ENCODE measurements at regions not wholly inside any gene's neighbourhood (a gene's known extent, or its start where the extent isn't known, plus 50 kb on each side); places are given as distances from the start of the nearest gene placed in this dataset.

DNA sequence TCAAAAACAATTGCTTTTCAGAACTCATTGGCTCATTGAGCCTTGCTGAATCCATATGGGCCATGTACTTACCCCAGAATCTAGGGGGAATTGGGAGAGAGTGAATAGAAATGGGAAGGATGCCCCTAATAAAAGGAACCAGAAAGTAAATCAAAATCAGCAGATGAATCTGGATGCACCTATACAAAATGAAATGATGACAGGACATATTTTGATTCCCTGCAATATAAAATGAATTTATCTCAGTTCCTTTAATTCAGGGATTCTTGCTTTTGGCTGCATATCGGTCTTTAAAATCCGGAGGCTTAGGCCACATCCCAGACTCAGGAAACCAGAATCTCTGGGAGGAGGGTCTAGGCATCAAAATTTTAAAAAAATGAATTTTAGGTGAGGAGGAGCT, 107.7 kb upstream of the NEO1 start:
- Mint-ChIP-seq H3K4me3 (no peak overlapping the region), H3K27ac (no peak overlapping the region), H3K4me1 (peaks cover 8 to 11% of the 10 kb centered on the region in 2 donors), H3K36me3 (peaks cover 9% of the 10 kb centered on the region), H3K9me3 (peaks cover 0 to 8% of the 10 kb centered on the region in 2 donors), H3K27me3 (ENCODE audit: low read depth in 2 of 2) (peaks cover 3 to 16% of the 10 kb centered on the region in 2 donors)
- no peaks in the 10 kb centered on the region for H3K4me1 ChIP-seq (ENCODE audit: control insufficient read depth, insufficient read depth, low read length)
- intact Hi-C loops (cut with micrococcal nuclease): no loop called here
- ATAC-seq: no peak
- no peak overlapping the region for H3K4me3 ChIP-seq (ENCODE audit: low read length)
- peaks cover 8% of the 10 kb centered on the region for H3K9me3 ChIP-seq (ENCODE audit: control insufficient read depth, insufficient read depth, low read length)
- TF ChIP-seq, protein P1, sequence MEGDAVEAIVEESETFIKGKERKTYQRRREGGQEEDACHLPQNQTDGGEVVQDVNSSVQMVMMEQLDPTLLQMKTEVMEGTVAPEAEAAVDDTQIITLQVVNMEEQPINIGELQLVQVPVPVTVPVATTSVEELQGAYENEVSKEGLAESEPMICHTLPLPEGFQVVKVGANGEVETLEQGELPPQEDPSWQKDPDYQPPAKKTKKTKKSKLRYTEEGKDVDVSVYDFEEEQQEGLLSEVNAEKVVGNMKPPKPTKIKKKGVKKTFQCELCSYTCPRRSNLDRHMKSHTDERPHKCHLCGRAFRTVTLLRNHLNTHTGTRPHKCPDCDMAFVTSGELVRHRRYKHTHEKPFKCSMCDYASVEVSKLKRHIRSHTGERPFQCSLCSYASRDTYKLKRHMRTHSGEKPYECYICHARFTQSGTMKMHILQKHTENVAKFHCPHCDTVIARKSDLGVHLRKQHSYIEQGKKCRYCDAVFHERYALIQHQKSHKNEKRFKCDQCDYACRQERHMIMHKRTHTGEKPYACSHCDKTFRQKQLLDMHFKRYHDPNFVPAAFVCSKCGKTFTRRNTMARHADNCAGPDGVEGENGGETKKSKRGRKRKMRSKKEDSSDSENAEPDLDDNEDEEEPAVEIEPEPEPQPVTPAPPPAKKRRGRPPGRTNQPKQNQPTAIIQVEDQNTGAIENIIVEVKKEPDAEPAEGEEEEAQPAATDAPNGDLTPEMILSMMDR (IDR thresholded peaks at IDR 0.05): no peak
- H3K27me3 ChIP-seq (ENCODE audit: control insufficient read depth, insufficient read depth, low read length): no peaks in the 10 kb centered on the region
- no peak overlapping the region for H3K27ac ChIP-seq (ENCODE audit: low read length)
- DNase-seq: no peak
- WGBS (ENCODE audit: insufficient coverage): 81% methylated on average over 2 of the region's 2 CpGs
- no peaks in the 10 kb centered on the region for H3K36me3 ChIP-seq (ENCODE audit: control insufficient read depth, insufficient read depth, low read length)

DNA sequence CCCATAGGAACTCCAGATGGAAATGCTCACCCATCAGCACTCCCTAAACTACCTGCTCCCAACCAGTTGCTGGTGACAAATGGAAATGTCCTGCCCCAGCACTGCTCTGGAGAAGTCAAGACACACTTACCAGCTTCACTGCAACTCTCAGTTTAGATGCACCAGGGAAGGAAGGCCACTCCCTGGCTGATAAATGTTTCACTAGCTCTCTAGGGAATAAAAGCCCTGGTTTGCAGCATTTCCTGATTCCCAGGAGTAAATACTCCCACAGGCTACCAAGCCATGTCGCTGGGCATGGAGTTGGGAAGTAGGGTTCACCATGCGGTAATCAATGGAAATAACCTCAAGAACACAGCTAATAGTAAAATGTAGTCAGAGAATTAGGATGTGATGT, 112.0 kb upstream of the NEO1 start:
- Mint-ChIP-seq H3K27ac (no peak overlapping the region), H3K36me3 (no peaks in the 10 kb centered on the region), H3K4me1 (peaks cover 0 to 5% of the 10 kb centered on the region in 2 donors), H3K9me3 (no peaks in the 10 kb centered on the region), H3K4me3 (no peak overlapping the region), H3K27me3 (ENCODE audit: low read depth in 2 of 2) (peaks cover 3 to 16% of the 10 kb centered on the region in 2 donors)
- H3K9me3 ChIP-seq (ENCODE audit: control insufficient read depth, insufficient read depth, low read length): no peaks in the 10 kb centered on the region
- H3K27me3 ChIP-seq (ENCODE audit: control insufficient read depth, insufficient read depth, low read length): no peaks in the 10 kb centered on the region
- no peak overlapping the region for H3K27ac ChIP-seq (ENCODE audit: low read length)
- intact Hi-C loops (cut with micrococcal nuclease): no loop called here
- H3K36me3 ChIP-seq (ENCODE audit: control insufficient read depth, insufficient read depth, low read length): no peaks in the 10 kb centered on the region
- no peak overlapping the region for H3K4me3 ChIP-seq (ENCODE audit: low read length)
- DNase-seq (no peak), ATAC-seq (no peak)
- TF ChIP-seq, protein P1 (IDR thresholded peaks at IDR 0.05): no peak
- no peaks in the 10 kb centered on the region for H3K4me1 ChIP-seq (ENCODE audit: control insufficient read depth, insufficient read depth, low read length)
- WGBS (ENCODE audit: insufficient coverage): 90% methylated on average over 2 of the region's 2 CpGs

DNA sequence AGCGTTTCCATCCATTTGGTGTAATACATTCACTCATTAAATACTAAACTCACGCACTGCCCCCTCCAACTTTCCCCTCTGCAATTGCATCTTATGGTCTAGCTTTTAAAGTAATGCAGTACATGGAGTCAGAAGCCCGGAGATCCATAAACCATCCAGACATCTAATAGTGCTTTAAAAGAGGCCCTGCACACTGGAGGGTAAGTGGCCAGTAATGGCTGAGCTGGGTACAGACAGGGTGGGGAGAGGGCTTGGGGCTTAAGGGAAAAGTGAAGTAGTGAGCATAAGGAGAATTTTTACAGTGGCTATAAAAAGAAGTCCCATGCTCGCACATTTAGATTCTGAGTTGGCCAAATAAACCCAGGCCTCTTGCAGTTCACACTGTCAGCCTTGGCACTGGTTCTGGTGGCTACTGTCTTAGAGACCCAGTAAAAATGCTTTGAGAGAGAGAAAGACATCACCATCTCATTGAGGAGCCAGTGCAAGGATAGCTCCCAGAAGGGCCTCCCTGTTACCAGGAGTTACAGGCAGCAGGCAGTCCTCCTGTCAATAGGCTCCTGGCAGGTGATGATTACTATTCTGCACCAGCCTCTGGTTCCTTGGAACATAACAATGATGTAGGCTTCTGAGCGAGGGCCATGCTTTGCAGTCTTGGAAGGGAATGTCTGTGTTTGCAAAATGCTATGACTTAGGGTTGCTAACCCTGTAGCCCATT, 112.6 kb upstream of the NEO1 start:
- Mint-ChIP-seq H3K36me3 (no peaks in the 10 kb centered on the region), H3K27me3 (ENCODE audit: low read depth in 2 of 2) (peaks cover 3 to 12% of the 10 kb centered on the region in 2 donors), H3K9me3 (no peaks in the 10 kb centered on the region), H3K27ac (no peak overlapping the region), H3K4me1 (peaks cover 0 to 5% of the 10 kb centered on the region in 2 donors), H3K4me3 (no peak overlapping the region)
- H3K4me1 ChIP-seq (ENCODE audit: control insufficient read depth, insufficient read depth, low read length): no peaks in the 10 kb centered on the region
- H3K9me3 ChIP-seq (ENCODE audit: control insufficient read depth, insufficient read depth, low read length): no peaks in the 10 kb centered on the region
- ATAC-seq: no peak
- TF ChIP-seq, protein P1 (IDR thresholded peaks at IDR 0.05): no peak
- no peaks in the 10 kb centered on the region for H3K27me3 ChIP-seq (ENCODE audit: control insufficient read depth, insufficient read depth, low read length)
- H3K27ac ChIP-seq (ENCODE audit: low read length): no peak overlapping the region
- WGBS (ENCODE audit: insufficient coverage): 89% methylated on average over 5 of the region's 5 CpGs
- H3K36me3 ChIP-seq (ENCODE audit: control insufficient read depth, insufficient read depth, low read length): no peaks in the 10 kb centered on the region
- no peak for DNase-seq
- intact Hi-C loops (cut with micrococcal nuclease): no loop called here
- H3K4me3 ChIP-seq (ENCODE audit: low read length): no peak overlapping the region

Data from natural killer cell (primary cell).